Stromal cell of bone marrow (primary cell): ENCODE measurements at regions not wholly inside any gene's neighbourhood (a gene's known extent, or its start where the extent isn't known, plus 50 kb on each side); places are given as distances from the start of the nearest gene placed in this dataset.
"Not testable (repeated sequence)": the region's sequence is repeated elsewhere in the genome, so short reads cannot be mapped to it uniquely, and the experiment has no call there.

Source experiments
- DNase-seq: peaks from one replicate; pipeline ENCODE4 v3.0.0-alpha.2; 2012; ENCODE audit warnings: low read depth

GRCh38 chr2:129204581-129204980, 774.9 kb upstream of the RAB6C start:
- not testable (repeated sequence) for DNase-seq

DNA sequence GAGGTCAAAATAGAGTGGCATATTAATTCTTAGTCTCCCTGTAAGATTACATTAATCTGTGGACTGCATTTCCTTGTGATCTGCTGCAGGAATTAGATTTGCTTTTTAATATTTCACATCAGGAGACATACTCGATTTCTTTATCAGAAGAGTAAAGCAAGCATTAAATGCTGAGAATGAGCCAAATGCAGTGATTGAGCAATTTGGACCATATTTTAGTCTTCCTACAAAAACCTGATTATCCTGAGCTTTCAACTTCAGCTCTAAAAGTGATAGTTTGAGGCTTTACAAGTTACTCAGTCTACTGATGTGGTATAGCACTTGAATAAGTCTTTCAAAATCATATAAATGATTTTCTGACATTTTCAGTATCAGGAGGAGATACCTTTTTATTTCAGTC, 774.3 kb upstream of the RAB6C start:
- DNase-seq: no peak

- no peak for DNase-seq
These were observed 773.7 kb upstream of the RAB6C start for GRCh38 chr2:129205766-129206165.

- no peak for DNase-seq
These were observed 767.0 kb upstream of the RAB6C start for GRCh38 chr2:129212299-129212958.

DNA sequence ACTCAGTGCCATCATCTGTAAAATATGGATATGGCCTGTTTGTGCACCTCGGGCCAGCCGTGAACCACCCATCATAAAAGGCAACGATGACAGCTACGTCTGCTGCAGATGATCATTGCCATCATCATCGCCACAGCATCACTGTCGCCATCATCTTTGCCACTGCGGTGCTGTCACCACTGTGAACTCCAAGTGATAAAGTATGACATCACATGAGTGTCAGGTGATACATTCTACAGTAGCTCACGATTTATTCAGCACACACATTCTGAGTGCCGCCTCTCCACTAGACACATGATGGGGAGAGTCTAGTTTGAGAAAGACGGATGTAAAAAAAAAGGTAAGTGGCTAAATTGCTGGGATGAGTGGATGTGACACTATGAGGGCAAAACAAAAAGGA, 755.4 kb upstream of the RAB6C start:
- no peak for DNase-seq

GRCh38 chr2:129224486-129224885, 755.0 kb upstream of the RAB6C start:
- no peak for DNase-seq

GRCh38 chr2:129229196-129229595, 750.3 kb upstream of the RAB6C start:
- DNase-seq: no peak

DNA sequence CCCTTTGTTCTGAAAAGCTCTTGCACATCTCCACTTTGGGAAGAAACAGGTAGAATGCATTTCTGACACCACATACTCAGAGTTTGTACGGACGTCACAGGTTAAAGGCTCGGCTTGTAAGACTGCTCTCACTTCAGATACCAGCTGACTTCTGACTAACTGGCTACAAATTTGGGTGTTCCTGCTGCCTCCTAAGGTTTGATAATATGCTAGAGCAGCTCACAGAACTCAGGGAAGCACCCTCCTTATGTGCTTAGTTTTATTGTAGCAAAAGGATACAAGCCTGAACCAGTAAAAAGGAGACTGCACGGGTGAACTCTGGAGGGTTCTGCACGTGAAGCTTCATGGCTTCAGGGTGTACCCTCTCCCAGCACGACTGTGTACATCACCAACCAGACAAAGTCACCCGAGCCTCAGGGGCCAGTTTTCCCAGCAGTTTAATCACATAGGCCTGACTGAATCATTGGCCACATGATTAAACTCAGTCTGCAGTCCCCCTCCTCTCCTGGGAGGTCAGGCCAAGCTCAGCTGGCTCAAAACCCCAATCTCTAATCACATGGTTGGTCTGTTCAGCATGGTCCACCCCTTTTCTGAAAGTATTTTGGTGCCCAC, 749.5 kb upstream of the RAB6C start:
- DNase-seq: no peak

DNA sequence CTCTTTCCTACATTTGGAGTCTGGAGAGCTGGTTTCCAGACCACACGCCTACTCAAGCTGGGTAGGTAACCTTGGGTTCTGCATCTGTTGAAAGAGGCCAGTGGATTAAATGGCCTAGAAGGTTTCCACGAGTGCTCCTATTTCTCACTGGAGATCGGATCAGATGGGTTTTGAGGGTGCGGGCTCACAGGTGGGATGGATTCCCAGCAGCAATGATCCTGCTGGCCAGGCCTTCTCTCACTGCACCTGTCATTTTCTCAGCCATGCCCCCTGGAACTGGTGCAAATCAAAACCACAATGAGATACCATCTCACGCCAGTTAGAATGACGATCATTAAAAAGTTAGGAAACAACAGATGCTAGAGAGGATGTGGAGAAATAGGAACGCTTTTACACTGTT, 747.5 kb upstream of the RAB6C start:
- DNase-seq: no peak

GRCh38 chr2:129233166-129233565, 746.3 kb upstream of the RAB6C start:
- no peak for DNase-seq

DNA sequence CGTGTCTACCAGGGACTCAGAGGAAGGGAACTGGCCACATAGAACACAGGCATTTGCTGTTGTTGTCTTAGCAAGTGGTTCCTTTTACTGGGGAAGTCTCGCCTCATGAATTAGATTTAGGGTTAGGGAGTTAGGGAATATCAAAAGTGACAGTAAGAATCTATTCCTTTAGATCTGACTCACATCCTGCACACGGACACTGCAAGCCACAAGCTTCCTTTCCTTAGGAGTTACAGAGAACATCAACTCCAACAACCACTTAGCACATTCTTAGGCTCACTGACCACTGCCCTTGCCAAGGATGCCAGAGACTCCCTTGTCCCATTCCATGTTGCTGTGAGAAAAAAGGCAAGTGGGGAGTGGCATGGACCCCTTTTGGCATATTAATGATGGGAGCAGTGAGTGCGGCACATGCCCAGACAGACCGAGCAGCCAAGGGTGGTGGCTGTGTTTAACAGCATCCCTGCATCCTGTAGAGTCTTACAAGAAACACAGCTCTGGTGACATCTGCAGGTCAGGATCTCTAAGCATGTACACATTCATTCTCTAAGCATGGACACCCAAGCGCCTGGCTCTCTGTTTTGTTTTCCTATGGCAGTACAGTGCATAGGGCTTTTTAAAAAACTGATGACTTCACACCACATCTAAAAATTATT, 745.6 kb upstream of the RAB6C start:
- peak; percentile 2 for DNase-seq

DNA sequence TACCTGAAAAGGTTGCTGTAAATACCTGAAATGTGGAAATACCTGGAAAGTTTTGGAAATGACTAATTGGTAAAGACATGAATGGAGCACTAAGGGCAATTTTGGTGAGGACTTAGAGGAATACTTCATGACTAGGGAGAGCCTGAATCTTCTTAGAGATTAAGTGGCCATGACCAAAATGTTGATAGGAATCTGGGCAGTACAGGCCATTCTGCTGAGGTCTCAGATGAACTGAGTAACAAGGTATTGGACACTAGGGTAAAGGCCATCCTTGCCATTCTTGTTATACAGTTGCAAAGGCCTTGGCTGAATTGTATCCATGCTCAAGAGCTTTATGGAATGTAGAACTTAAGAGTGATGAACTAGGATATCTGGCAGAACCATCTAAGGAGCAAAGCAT, 742.9 kb upstream of the RAB6C start:
- DNase-seq: no peak

DNA sequence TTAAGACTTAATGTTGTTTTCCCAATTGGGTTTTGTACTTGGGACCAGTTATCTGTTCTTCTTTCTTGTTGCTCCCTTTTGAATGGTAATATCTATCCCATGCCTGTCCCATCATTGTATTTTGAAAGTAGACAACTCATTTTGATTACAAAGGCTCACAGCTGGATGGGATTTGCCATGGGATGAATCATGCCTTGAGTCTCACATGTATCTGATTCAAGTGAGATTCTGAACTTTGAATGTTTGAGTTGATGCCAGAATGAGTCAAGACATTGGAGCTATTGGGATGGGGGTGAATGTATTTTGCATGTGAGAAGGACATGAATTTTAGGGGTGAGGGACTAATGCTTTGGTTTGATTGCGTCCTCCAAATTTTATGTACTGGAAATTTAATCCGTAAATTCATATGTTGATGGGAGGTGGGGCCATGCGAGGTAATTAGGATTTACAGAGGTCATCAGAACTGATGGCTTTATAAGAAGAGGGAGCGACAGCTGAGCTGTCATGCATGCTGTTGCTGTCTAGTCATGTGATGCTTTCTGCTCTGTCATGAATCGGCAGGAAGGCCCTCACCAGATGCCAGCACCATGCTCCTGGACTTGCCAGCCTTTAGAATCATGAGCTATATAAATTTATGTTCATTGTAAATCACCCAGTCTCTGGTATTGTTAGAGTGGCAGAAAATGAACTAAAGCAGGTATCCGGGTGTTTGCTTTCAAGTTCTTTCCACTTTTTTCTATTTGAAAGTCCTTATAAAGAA, 741.3 kb upstream of the RAB6C start:
- DNase-seq: peak; percentile 29

DNA sequence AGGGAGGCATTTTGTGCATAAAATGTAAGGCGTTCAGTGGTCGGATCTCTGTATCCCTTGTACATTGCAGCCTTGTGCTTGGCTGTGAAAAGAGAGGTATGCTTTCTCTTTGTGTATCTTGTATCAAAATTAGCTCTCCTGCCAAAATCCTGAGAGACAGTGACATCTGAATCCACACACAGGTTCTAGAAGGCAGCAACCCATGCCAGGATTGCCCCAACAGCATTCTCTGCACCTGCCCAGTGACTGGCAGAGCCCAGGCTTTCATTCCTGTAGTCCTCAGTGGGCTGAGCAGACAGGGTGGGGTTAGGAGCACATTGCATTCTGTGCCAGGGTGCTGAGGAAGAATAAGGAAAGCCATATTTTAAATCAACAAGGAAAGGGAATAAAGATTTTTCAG, 740.3 kb upstream of the RAB6C start:
- DNase-seq: no peak

- no peak for DNase-seq
These were observed 739.4 kb upstream of the RAB6C start for GRCh38 chr2:129240061-129240460.

GRCh38 chr2:129242269-129242668, 737.2 kb upstream of the RAB6C start:
- no peak for DNase-seq

DNA sequence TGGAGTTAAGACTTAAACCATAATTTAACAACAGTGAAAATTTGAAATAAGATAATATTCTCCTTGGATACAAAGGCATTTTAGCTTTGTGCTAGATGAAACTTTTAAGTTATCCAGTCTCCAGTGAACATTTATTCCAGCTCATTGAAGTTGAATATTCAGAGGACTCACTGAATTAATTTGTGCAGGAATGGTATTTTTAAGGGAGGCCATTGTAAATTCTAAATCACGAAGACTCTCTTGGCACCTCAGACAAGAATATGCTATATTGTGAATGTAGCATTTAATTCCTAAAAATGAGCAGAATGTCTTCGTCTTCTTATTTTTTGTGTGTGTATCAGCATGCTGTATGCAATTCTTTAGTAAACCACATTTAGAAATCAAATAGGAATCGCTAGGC, 731.7 kb upstream of the RAB6C start:
- no peak for DNase-seq

DNA sequence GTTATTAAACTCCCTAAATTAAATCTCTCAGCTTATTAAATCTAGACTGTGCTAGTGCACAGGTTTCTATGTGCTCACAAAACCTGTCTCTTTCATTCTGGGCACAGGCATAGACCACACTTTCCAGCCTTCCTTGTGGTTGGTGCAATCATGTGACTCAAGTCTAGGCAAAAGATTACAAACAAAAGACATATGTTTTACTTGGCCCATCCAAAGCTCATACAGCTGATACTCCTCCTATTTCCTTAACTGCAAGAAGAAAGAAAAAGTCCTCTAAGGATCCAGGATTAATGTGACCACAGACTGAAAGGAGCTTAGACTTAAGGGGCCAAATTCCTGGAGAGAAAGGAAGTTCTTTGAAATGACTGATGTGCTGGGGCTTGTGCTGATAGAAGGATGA, 731.3 kb upstream of the RAB6C start:
- DNase-seq: peak; percentile 3

DNA sequence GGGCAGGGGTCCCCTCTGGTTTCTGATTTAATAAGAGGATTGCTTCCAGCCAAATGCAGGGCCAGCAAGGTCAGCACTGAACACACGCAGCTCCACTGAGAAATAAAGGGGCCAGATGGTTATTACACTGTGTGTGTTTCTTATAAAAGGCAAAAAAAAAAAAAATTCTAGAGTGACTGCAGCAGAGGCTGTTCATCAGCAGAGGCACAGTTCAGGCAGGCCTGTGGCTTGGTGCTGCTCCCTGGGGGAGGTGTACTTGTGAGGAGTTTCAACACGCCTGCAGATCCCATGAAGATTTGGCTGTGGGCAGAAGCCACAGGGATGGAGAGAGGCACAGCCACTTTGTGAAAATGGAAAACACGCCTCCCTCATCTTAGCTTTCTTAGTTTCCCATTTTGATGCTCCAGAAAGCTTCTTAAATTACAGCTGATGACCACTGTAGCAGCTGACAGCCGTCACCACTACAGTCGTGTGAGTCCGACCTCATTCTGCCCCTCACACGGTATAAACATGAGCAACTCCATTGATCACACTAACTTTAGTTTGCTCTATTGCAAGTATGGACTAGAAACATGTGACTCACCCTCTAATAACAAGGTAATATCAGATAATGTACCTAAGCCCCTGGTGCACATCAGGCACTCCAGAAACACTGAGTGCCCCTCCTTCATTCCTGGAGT, 726.5 kb upstream of the RAB6C start:
- no peak for DNase-seq

- no peak for DNase-seq
These were observed 726.0 kb upstream of the RAB6C start for GRCh38 chr2:129253461-129253812.

GRCh38 chr2:129254718-129255117, 724.7 kb upstream of the RAB6C start:
- DNase-seq: no peak

DNA sequence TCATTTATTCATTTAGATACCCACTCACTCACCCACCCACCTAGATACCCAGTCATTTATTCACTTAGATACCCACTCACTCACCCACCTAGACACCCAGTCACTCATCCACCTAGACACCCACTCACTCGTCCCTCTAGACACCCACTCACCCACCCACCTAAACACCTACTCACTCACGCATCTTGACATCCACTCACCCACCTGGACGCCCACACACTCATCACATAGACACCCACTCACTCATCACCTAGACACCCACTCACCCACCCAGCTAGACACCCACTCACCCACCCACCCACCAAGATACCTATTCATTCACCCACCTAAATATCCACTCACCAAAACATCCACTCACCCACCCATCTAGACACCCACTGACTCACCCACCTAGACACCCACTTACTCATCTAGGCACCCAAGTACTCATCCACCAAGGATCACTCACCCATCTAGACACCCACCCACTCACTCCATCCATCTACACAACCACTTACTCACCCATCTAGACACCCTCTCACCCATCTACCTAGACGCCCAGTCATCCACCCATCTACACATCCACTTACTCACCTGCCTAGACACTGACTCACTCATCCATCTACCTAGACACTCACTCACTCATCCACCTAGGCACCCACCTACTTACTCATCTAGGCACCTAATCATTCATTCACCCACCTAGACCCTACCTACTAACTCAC, 723.7 kb upstream of the RAB6C start:
- DNase-seq: no peak
